SK-N-MC (cell line): ENCODE measurements at regions not wholly inside any gene's neighbourhood (a gene's known extent, or its start where the extent isn't known, plus 50 kb on each side); places are given as distances from the start of the nearest gene placed in this dataset.

ENCODE experiments used
- DNase-seq: peaks from one replicate; pipeline ENCODE4 v3.0.0-alpha.2; 2011; ENCODE audit warnings: low read depth, low spot score
- H3K27ac ChIP-seq: fragments of 200-600 bp; sonication (generic); 2 replicates; pipeline ENCODE4 v1.5.1; 2016; ENCODE audit warnings: mixed run types
- H3K36me3 ChIP-seq: fragments of 200-600 bp; sonication (generic); 2 replicates; pipeline ENCODE4 v1.6.1; 2017; ENCODE audit warnings: antibody characterized with exemption, low read length, mixed read lengths; ENCODE audit not compliant: insufficient read depth
- H3K4me3 ChIP-seq: fragments of 200-600 bp; sonication (generic); 2 replicates; pipeline ENCODE4 v1.5.1; 2016
- H3K9ac ChIP-seq: fragments of 200-600 bp; sonication (generic); 2 replicates; pipeline ENCODE4 v1.8.0; 2017; ENCODE audit warnings: mixed run types, mixed read lengths; ENCODE audit not compliant: insufficient read length
- H3K9me3 ChIP-seq: fragments of 200-600 bp; sonication (generic); 2 replicates; pipeline ENCODE4 v1.6.1; 2017; ENCODE audit warnings: low read depth, mild to moderate bottlenecking, antibody characterized with exemption, low read length, moderate library complexity, mixed read lengths
- EZH2 ChIP-seq: fragments of 200-600 bp; sonication (generic); IDR thresholded peaks from one replicate; pipeline ENCODE4 v1.6.1; 2017; ENCODE audit warnings: antibody characterized with exemption
- FOXP2 ChIP-seq: optimal IDR thresholded peaks from 2 replicates; pipeline ENCODE3; 2011; ENCODE audit warnings: mild to moderate bottlenecking, moderate library complexity; ENCODE audit not compliant: insufficient read depth; ENCODE audit errors: extremely low read length, control extremely low read depth
- POLR2AphosphoS5 ChIP-seq: IDR thresholded peaks from 2 replicates; pipeline ENCODE4 v1.6.1; 2012; ENCODE audit warnings: mild to moderate bottlenecking, low read depth, low read length, borderline replicate concordance

DNA sequence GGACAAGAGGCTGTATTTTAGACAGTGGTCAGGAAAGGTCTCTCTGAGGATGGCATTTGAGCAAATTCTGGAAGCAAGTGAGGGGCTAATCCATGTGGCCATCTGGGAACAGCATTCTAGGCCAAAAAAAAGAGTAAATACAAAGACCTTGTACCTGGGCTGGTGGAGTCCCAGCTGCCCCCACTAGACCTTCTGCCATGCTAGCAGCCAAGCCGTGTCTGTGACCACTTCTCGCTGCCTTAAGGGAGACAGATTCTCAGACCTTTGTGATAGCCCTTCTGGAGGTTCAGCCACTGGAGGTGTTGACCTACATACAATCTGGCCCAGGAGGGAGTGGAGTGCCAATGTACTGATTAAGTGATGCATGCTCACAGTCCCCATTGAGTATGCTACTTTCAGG is 506.2 kb downstream of the MID1IP1 start:
- no peak for TF ChIP-seq FOXP2
- TF ChIP-seq POLR2AphosphoS5: no peak
- no peak for TF ChIP-seq EZH2
- DNase-seq: no peak
- no peak overlapping the region for H3K27ac ChIP-seq
- no peaks in the 10 kb centered on the region for H3K36me3 ChIP-seq
- no peak overlapping the region for H3K9ac ChIP-seq
- no peak overlapping the region for H3K4me3 ChIP-seq
- H3K9me3 ChIP-seq: no peaks in the 10 kb centered on the region

DNA sequence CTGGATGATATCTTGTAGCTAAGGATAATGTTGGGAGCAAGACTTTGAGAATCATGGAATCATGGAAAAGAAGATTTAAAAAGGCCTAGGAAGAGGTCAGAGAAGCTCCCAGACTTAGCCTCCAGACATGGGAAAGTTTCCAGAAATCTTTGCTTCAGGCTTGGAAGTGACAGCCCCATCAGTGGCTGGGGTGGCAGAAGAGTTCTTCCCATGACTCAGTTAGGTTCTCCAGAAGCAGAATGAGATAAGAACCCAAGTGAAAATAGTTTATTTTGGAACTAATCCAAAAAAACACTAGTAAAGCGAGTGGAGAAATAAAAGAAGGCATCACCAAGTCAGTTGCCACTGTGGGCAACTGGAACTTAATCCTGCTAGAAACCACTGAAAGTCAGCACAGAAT is 506.9 kb downstream of the MID1IP1 start:
- no peaks in the 10 kb centered on the region for H3K9me3 ChIP-seq
- no peak overlapping the region for H3K9ac ChIP-seq
- DNase-seq: no peak
- no peaks in the 10 kb centered on the region for H3K36me3 ChIP-seq
- TF ChIP-seq EZH2 (no peak), FOXP2 (no peak), POLR2AphosphoS5 (no peak)
- H3K4me3 ChIP-seq: no peak overlapping the region
- H3K27ac ChIP-seq: no peak overlapping the region

DNA sequence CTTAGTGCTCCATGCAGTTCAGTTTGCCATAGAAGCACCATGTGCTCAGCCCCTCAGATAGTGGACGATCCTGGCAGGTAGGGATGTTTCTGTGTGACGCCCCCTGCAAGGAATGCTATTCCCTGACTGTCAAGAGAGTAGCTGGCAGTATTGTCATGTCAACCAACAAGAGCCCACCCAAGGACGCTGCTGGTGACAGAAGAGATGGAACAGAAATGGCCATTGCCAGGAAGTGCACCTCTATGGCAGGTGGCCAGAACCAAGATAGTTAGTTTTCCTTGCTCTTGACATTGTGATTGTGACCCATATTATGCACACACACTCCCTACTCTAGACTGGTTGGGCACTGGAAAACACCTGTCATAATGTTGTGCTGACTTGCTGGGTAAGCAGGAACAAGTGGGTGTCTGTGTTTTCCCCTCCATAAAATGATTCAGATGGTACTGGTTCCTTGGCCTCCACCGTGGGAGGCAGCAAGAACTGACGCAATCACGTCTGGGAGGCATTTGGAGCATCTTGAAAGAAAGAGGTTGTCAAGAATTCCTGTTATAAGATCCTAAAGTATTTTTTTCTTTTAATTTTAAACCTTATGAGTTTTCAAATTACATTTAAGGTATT is 507.9 kb downstream of the MID1IP1 start:
- TF ChIP-seq POLR2AphosphoS5 (no peak), EZH2 (no peak), FOXP2 (no peak)

DNA sequence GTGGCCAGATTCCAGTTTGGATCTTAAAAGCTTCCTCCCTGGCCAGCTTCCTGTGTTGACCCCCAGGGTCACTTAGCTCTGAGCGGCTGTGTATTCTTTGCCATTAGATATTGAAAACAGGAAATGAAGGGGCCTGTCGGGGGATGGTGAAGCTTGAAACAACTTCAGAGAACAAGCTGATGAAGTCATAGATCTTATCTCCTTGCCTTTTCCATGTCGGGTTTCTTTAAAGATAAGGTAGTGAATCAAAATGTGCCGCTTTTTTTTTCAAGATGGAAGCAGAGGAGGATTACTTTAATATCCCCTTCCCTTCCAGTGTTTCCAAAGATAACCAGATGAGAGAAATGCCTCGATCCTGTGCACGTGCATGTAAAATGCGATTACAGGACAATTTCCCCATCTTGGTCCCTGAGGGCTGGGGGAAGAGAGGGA is 508.5 kb downstream of the MID1IP1 start:
- DNase-seq: no peak
- Histone ChIP-seq H3K36me3 (no peaks in the 10 kb centered on the region), H3K9ac (no peak overlapping the region), H3K9me3 (no peaks in the 10 kb centered on the region), H3K4me3 (no peak overlapping the region), H3K27ac (no peak overlapping the region)
- TF ChIP-seq POLR2AphosphoS5: no peak
- TF ChIP-seq FOXP2: no peak
- no peak for TF ChIP-seq EZH2

More for the DNA sequence above, 507.9 kb downstream of the MID1IP1 start:
- H3K4me3 ChIP-seq: no peak overlapping the region
- no peaks in the 10 kb centered on the region for H3K9me3 ChIP-seq
- no peak overlapping the region for H3K27ac ChIP-seq
- DNase-seq: no peak
- H3K36me3 ChIP-seq: no peaks in the 10 kb centered on the region
- H3K9ac ChIP-seq: no peak overlapping the region

DNA sequence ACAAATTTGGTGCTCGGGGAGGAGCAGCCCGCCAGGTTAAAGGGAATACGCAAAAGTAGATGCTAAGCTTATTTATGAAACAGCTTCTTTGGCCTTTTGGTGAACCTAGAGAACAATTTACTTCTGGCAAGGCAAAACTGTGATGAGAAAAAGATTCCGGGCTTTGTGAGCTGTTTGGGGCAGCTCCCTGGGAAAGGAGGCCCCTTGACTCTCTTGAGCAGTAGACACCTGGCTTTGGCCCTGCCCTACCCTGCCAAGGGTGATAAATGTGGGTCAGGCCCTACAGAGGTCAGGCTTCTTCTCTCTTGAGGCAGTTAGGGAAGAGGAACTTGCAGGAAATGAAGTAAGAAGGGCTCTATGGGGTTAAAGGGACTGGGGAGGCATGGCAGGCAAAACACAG is 509.6 kb downstream of the MID1IP1 start:
- Histone ChIP-seq H3K4me3 (no peak overlapping the region), H3K9ac (no peak overlapping the region), H3K27ac (no peak overlapping the region), H3K36me3 (no peaks in the 10 kb centered on the region), H3K9me3 (no peaks in the 10 kb centered on the region)
- TF ChIP-seq EZH2: no peak
- no peak for TF ChIP-seq POLR2AphosphoS5
- TF ChIP-seq FOXP2: no peak
- no peak for DNase-seq

DNA sequence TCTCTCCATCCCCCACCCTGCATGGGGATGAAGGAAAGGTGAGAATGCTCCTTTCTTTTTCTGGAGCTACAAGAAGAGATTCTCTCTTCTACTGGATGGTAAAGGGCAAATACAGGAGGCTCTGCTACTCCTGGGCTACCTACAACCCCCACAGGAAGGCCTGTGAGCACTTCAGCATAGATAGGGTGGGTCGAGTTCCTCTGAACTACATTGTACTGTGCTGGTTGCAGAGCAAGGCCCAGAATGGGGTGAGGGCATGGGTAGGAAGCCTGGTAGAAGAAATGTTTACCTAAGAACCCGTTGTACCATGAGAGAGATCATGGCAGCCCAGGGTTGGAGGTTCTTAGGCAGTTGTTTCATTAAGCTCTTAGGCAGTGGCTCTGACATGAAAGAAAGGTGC is 510.4 kb downstream of the MID1IP1 start:
- H3K36me3 ChIP-seq: no peaks in the 10 kb centered on the region
- TF ChIP-seq POLR2AphosphoS5: no peak
- TF ChIP-seq FOXP2: no peak
- no peak for TF ChIP-seq EZH2
- no peak overlapping the region for H3K27ac ChIP-seq
- no peak for DNase-seq
- H3K4me3 ChIP-seq: no peak overlapping the region
- H3K9me3 ChIP-seq: no peaks in the 10 kb centered on the region
- H3K9ac ChIP-seq: no peak overlapping the region

DNA sequence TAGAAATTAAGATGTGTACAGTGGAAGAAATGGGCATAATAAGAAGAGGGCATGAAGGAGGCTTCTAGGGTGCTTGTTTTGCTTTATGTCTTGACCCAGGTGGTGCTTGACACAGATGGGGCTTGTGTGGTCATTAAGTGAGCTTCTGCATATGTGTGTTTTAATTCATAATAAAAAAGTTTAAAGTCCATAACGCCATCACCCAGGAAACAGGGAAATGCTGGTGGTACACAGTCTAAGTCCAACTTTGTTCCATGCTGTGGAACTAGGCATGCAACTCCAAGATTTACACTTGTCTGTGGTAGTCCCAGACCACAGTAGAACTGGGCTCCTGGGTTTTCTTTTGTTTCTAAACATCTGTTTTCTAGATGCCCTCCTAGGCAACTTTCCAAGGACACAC is 511.9 kb downstream of the MID1IP1 start:
- H3K9ac ChIP-seq: no peak overlapping the region
- H3K36me3 ChIP-seq: no peaks in the 10 kb centered on the region
- TF ChIP-seq FOXP2 (no peak), EZH2 (no peak), POLR2AphosphoS5 (no peak)
- no peak overlapping the region for H3K4me3 ChIP-seq
- no peak overlapping the region for H3K27ac ChIP-seq
- H3K9me3 ChIP-seq: no peaks in the 10 kb centered on the region
- DNase-seq: no peak

DNA sequence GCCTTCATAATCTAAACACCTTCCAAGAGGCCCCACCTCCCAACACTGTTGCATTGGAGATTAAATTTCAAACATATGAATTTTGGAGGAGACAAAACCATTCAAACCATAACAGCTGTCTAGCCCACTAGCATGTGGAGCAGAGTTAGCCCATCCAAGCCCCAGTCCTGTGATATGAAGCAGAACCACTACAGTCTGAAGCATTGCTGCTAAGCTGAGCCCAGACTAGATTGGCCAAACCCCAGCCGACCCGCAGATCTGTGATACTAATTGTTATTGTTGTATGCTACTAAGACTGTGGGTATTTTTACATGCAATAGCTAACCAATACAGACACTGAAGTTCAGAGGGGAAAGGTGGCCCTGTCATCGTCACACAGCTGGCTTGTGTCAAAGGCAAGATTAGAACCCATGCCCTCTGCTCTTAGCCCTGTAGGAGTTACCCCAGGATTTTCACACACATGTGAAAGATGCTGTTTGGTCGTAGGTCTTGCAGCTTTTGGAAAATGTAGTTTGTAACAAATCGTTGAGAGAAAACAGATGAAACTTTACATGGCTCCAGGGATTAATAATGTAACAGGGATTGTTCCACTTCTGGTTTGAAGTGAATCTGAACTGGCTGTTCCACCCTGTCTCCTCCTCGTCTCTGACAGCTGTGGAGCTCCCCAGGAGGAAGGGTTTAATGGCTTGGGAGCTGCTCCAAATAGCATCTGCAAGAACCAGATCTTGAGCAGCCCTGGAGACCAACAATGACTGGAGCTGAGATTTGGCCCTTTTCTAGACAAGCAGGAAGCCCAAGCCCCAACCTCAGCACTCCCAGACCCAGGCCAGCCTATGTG is 517.5 kb downstream of the MID1IP1 start:
- Histone ChIP-seq H3K27ac (no peak overlapping the region), H3K36me3 (no peaks in the 10 kb centered on the region), H3K4me3 (no peak overlapping the region), H3K9ac (no peak overlapping the region), H3K9me3 (no peaks in the 10 kb centered on the region)
- no peak for TF ChIP-seq FOXP2
- TF ChIP-seq POLR2AphosphoS5: no peak
- TF ChIP-seq EZH2: no peak
- DNase-seq: no peak

DNA sequence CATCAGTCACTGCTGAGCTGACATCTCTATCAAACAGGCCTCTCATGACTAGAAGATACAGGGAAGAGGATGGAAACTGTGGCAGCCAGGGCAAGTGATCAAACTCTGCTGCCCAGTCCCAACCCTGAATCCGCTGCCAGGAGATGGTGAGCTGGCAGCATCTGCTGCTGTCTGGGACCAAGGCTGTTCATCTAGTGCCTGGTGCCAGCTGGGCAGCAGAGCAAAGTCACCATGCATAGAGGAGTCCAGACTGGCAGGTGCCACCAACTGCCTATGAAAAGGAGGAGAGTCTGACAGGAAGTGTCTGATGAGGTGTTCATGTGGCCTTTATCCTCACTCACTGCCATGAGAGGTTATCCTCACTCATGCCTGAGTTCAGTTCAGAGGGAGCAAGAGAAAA is 518.9 kb downstream of the MID1IP1 start:
- no peak for DNase-seq
- no peak overlapping the region for H3K4me3 ChIP-seq
- H3K9me3 ChIP-seq: no peaks in the 10 kb centered on the region
- no peak overlapping the region for H3K9ac ChIP-seq
- no peaks in the 10 kb centered on the region for H3K36me3 ChIP-seq
- no peak overlapping the region for H3K27ac ChIP-seq
- TF ChIP-seq EZH2 (no peak), POLR2AphosphoS5 (no peak), FOXP2 (no peak)
